ENCODE measurements at regions not wholly inside any gene's neighbourhood (a gene's known extent, or its start where the extent isn't known, plus 50 kb on each side); places are given as distances from the start of the nearest gene placed in this dataset.

GRCh38 chr11:86193297-86194095 is 51.1 kb upstream of the EED start:
- H3K27ac ChIP-seq: no peak overlapping the region
- TF ChIP-seq ZFX (IDR thresholded peaks at IDR 0.05; ENCODE audit: borderline replicate concordance) (no peak), CTCF (IDR thresholded peaks at IDR 0.05) (peak; percentile 83)

- TF ChIP-seq CTCF (IDR thresholded peaks at IDR 0.05) (no peak), ZFX (IDR thresholded peaks at IDR 0.05; ENCODE audit: borderline replicate concordance) (no peak)
These were observed 51.9 kb upstream of the EED start for GRCh38 chr11:86192519-86193257.

GRCh38 chr11:86191874-86192273 is 52.7 kb upstream of the EED start:
- TF ChIP-seq ZFX (IDR thresholded peaks at IDR 0.05; ENCODE audit: borderline replicate concordance) (no peak), CTCF (IDR thresholded peaks at IDR 0.05) (no peak)

More at GRCh38 chr11:86192519-86193257, 51.9 kb upstream of the EED start:
- H3K27ac ChIP-seq: no peak overlapping the region

GRCh38 chr11:86187027-86187426 is 57.5 kb upstream of the EED start:
- no peak overlapping the region for H3K27ac ChIP-seq
- TF ChIP-seq ZFX (IDR thresholded peaks at IDR 0.05; ENCODE audit: borderline replicate concordance) (no peak), CTCF (IDR thresholded peaks at IDR 0.05) (no peak)

More at GRCh38 chr11:86191874-86192273, 52.7 kb upstream of the EED start:
- no peak overlapping the region for H3K27ac ChIP-seq

- H3K27ac ChIP-seq: no peak overlapping the region
- TF ChIP-seq CTCF (IDR thresholded peaks at IDR 0.05) (no peak), ZFX (IDR thresholded peaks at IDR 0.05; ENCODE audit: borderline replicate concordance) (no peak)
These were observed 58.2 kb upstream of the EED start for GRCh38 chr11:86186386-86186785.

- H3K27ac ChIP-seq: no peak overlapping the region
These were observed 59.2 kb upstream of the EED start for GRCh38 chr11:86185381-86185750.

More at GRCh38 chr11:86185381-86185750, 59.2 kb upstream of the EED start:
- TF ChIP-seq ZFX (IDR thresholded peaks at IDR 0.05; ENCODE audit: borderline replicate concordance): no peak
- TF ChIP-seq CTCF (IDR thresholded peaks at IDR 0.05): no peak

Measured in 22Rv1 (cell line).